ENCODE measurements at regions not wholly inside any gene's neighbourhood (a gene's known extent, or its start where the extent isn't known, plus 50 kb on each side); places are given as distances from the start of the nearest gene placed in this dataset.

GRCh38 chr4:128350449-128351045, 62.9 kb upstream of the PGRMC2 start:
- ATAC-seq, result peak; percentile 12
- no peak for DNase-seq (ENCODE audit: extremely low read depth in 1 of 4, low spot score in 3 of 4)
- in situ Hi-C loops (cut with MboI) (no loop called here), intact Hi-C loops (cut with micrococcal nuclease) (no loop called here)
- ChIA-PET CTCF (ENCODE audit: low intra/inter-chr PET ratio) (no interaction called here), POLR2A (interaction anchor here (0.8 kb wide), 1 partner anchor 16 kb away, joined by 3 read pairs; no protein-coding TSS in a partner anchor)
- no TSS peak for BruUV-seq (replicated peaks)
- Histone ChIP-seq H3K4me1 (replicated peaks in 1 of 2; ENCODE audit: control insufficient read depth in 2 of 2, insufficient read depth in 2 of 2, low read length in 2 of 2) (peaks cover 15 to 49% of the 10 kb centered on the region in 2 experiments; a peak in 4 of 5 replicates), H3K4me2 (ENCODE audit: insufficient read depth, low read length) (0 out of 2 replicates have a peak overlapping the region, but pooled peaks have one; percentile 17), H3K27ac (ENCODE audit: extremely low read depth, low read depth, low read length) (no peak overlapping the region; the same call in 2 of the 3 replicates), H3K9me1 (ENCODE audit: control insufficient read depth, insufficient read depth, low read length) (no peaks in the 10 kb centered on the region), H3K9ac (ENCODE audit: insufficient read depth in 1 of 2, low read depth in 2 of 2, low read length in 2 of 2) (no peak overlapping the region; a peak in 1 of 4 replicates), H3K79me2 (ENCODE audit: control insufficient read depth, insufficient read depth, low read length) (no peaks in the 10 kb centered on the region), H3K36me3 (ENCODE audit: control insufficient read depth, insufficient read depth, low read length) (no peaks in the 10 kb centered on the region), H4K20me1 (replicated peaks; ENCODE audit: control insufficient read depth, insufficient read depth, low read length) (no peaks in the 10 kb centered on the region), H2AFZ (ENCODE audit: low read depth, low read length) (no peak overlapping the region), H3K4me3 (no peak overlapping the region), H3K9me3 (replicated peaks; ENCODE audit: control insufficient read depth, insufficient read depth, low read depth, low read length) (no peaks in the 10 kb centered on the region), H3K27me3 (ENCODE audit: control insufficient read depth in 2 of 2, insufficient read depth in 2 of 2, low read length in 2 of 2) (no peaks in the 10 kb centered on the region)
- no peak for FAIRE-seq
- WGBS (ENCODE audit: insufficient coverage, low coverage, missing lambda C conversion rate), result 57% methylated on average over 4 of the region's 6 CpGs
- TF ChIP-seq MAX (CRISPR knock-in tag; IDR thresholded peaks at IDR 0.05), result peak; percentile 35; the same call in 1 of the 2 replicates
- TF ChIP-seq RBM34 (IDR thresholded peaks at IDR 0.05; ENCODE audit: borderline replicate concordance, insufficient read depth, low read length), result no peak
- 0 out of 2 replicates have a peak, but pooled peaks have one; percentile 14 for TF ChIP-seq CREM (IDR thresholded peaks at IDR 0.05; ENCODE audit: low read depth)
- no peak for TF ChIP-seq ZNF197 (CRISPR knock-in tag; IDR thresholded peaks at IDR 0.05; ENCODE audit: low read depth)
- TF ChIP-seq POLR2AphosphoS5 (IDR thresholded peaks at IDR 0.05; ENCODE audit: control insufficient read depth, insufficient read depth, low read depth, low read length), result no peak
- no peak for TF ChIP-seq ZNF444 (CRISPR knock-in tag; IDR thresholded peaks at IDR 0.05)
- TF ChIP-seq MAZ (CRISPR knock-in tag; conservative IDR thresholded peaks at IDR 0.05 in 1 of 2, IDR thresholded peaks at IDR 0.05 in 1 of 2), result no peak
- 0 out of 2 replicates have a peak, but pooled peaks have one; percentile 17 for TF ChIP-seq ZFP91 (CRISPR knock-in tag; IDR thresholded peaks at IDR 0.05)
- TF ChIP-seq BACH1 (tag; IDR thresholded peaks at IDR 0.05), result no peak
- no peak for TF ChIP-seq ZNF740 (CRISPR knock-in tag; IDR thresholded peaks at IDR 0.05)
- TF ChIP-seq ZNF740 (tag; IDR thresholded peaks at IDR 0.05), result peak in 1 of 2 experiments; percentile 41; a peak in 1 of 4 replicates
- no peak for TF ChIP-seq MAFG (tag; conservative IDR thresholded peaks at IDR 0.05)
- no peak for TF ChIP-seq RAD51 (IDR thresholded peaks at IDR 0.05; ENCODE audit: borderline replicate concordance, low read depth)
- no peak for TF ChIP-seq ZBTB26 (CRISPR knock-in tag; IDR thresholded peaks at IDR 0.05)
- no peak for TF ChIP-seq THRB (CRISPR knock-in tag; conservative IDR thresholded peaks at IDR 0.05)
- TF ChIP-seq SREBF1 (IDR thresholded peaks at IDR 0.05; ENCODE audit: borderline replicate concordance, low read depth, low read length), result no peak
- TF ChIP-seq ZNF124 (CRISPR knock-in tag; IDR thresholded peaks at IDR 0.05), result no peak
